HEK293 (cell line): ENCODE measurements at regions not wholly inside any gene's neighbourhood (a gene's known extent, or its start where the extent isn't known, plus 50 kb on each side); places are given as distances from the start of the nearest gene placed in this dataset.

Experiments
- CTCF ChIA-PET: fragments of 350-600 bp; formaldehyde crosslinking; extraction: SDS; loops from one replicate; lab custom pipeline; 2021; ENCODE audit warnings: antibody characterized with exemption; lab: Yijun Ruan, JAX
- POLR2A ChIA-PET: fragments of 300-600 bp; formaldehyde crosslinking; extraction: SDS; loops from one replicate; lab custom pipeline; 2020; ENCODE audit warnings: antibody characterized with exemption, inconsistent platforms; lab: Yijun Ruan, JAX
- H3K27ac ChIP-seq: fragments of 200-500 bp; sonication (Bioruptor generic); 2 replicates; pipeline ENCODE4 v1.5.1; 2014; ENCODE audit warnings: low read depth, low read length, control low read depth, inconsistent platforms; ENCODE audit errors: extremely low read depth
- H3K36me3 ChIP-seq, 2 experiments: fragments of 200-500 bp in 1 of 2; sonication (Bioruptor generic) in 1 of 2; 1 replicate in 1 of 2; 2 replicates in 1 of 2; pipeline ENCODE4 v1.5.1; 2014 to 2017; ENCODE audit warnings: inconsistent platforms in 2 of 2, low read length in 2 of 2; ENCODE audit not compliant: control insufficient read depth in 2 of 2, insufficient read depth in 1 of 2
- H3K4me1 ChIP-seq: fragments of 200-500 bp; sonication (Bioruptor generic); 2 replicates; pipeline ENCODE4 v1.5.1; 2014; ENCODE audit warnings: mild to moderate bottlenecking, low read length, inconsistent platforms; ENCODE audit not compliant: control insufficient read depth, insufficient read depth
- H3K4me3 ChIP-seq: 2 replicates; pipeline ENCODE4 v1.5.1; 2011; ENCODE audit warnings: low read depth, mild to moderate bottlenecking, control low read depth, low read length, moderate library complexity
- H3K9me3 ChIP-seq: fragments of 200-500 bp; sonication (Bioruptor generic); 2 replicates; pipeline ENCODE4 v1.5.1; 2014; ENCODE audit warnings: low read depth, low read length, inconsistent platforms; ENCODE audit not compliant: control insufficient read depth, insufficient read depth
- BCL11B ChIP-seq: fragments of 450-650 bp; formaldehyde crosslinking; IDR thresholded peaks from 2 replicates; pipeline ENCODE4 v1.5.1; 2016; ENCODE audit warnings: low read depth, missing biosample characterization, missing genetic modification characterization
- EGR2 ChIP-seq: fragments of 450-650 bp; formaldehyde crosslinking; IDR thresholded peaks from 2 replicates; pipeline ENCODE4 v1.5.1; 2016; ENCODE audit warnings: low read depth, missing biosample characterization, missing genetic modification characterization
- GLI2 ChIP-seq: fragments of 450-650 bp; formaldehyde crosslinking; IDR thresholded peaks from 2 replicates; pipeline ENCODE4; 2017; ENCODE audit warnings: missing biosample characterization, missing genetic modification characterization, low read depth, borderline replicate concordance
- GLIS2 ChIP-seq: fragments of 450-650 bp; formaldehyde crosslinking; IDR thresholded peaks from 2 replicates; pipeline ENCODE4 v1.5.1; 2016; ENCODE audit warnings: missing biosample characterization, missing genetic modification characterization
- INSM2 ChIP-seq: fragments of 450-650 bp; formaldehyde crosslinking; IDR thresholded peaks from 2 replicates; pipeline ENCODE4 v1.5.1; 2016; ENCODE audit warnings: missing biosample characterization, missing genetic modification characterization
- MYNN ChIP-seq: fragments of 450-650 bp; formaldehyde crosslinking; IDR thresholded peaks from 2 replicates; pipeline ENCODE4 v1.5.1; 2016; ENCODE audit warnings: missing biosample characterization, missing genetic modification characterization, borderline replicate concordance
- PRDM6 ChIP-seq: fragments of 450-650 bp; formaldehyde crosslinking; IDR thresholded peaks from 2 replicates; pipeline ENCODE4 v1.5.1; 2017; ENCODE audit warnings: missing biosample characterization, missing genetic modification characterization
- RBAK ChIP-seq: fragments of 450-650 bp; formaldehyde crosslinking; IDR thresholded peaks from 2 replicates; pipeline ENCODE4 v1.5.1; 2016; ENCODE audit warnings: missing biosample characterization, missing genetic modification characterization
- SP2 ChIP-seq: fragments of 450-650 bp; formaldehyde crosslinking; IDR thresholded peaks from 2 replicates; pipeline ENCODE4 v1.5.1; 2016; ENCODE audit warnings: missing biosample characterization, missing genetic modification characterization
- SP7 ChIP-seq: fragments of 450-650 bp; formaldehyde crosslinking; IDR thresholded peaks from 2 replicates; pipeline ENCODE4 v1.5.1; 2016; ENCODE audit warnings: missing biosample characterization, missing genetic modification characterization
- ZBTB8A ChIP-seq: fragments of 450-650 bp; formaldehyde crosslinking; IDR thresholded peaks from 2 replicates; pipeline ENCODE4 v1.5.1; 2016; ENCODE audit warnings: missing biosample characterization, missing genetic modification characterization
- ZFP3 ChIP-seq: fragments of 450-650 bp; formaldehyde crosslinking; IDR thresholded peaks from 2 replicates; pipeline ENCODE4 v1.5.1; 2016; ENCODE audit warnings: low read depth, missing biosample characterization, missing genetic modification characterization
- ZNF112 ChIP-seq: fragments of 450-650 bp; formaldehyde crosslinking; IDR thresholded peaks from 2 replicates; pipeline ENCODE4 v1.5.0; 2017; ENCODE audit warnings: missing biosample characterization, missing genetic modification characterization
- ZNF114 ChIP-seq: fragments of 450-650 bp; formaldehyde crosslinking; IDR thresholded peaks from 2 replicates; pipeline ENCODE4 v1.5.0; 2017; ENCODE audit warnings: missing biosample characterization, missing genetic modification characterization
- ZNF433 ChIP-seq: fragments of 450-650 bp; formaldehyde crosslinking; IDR thresholded peaks from 2 replicates; pipeline ENCODE4 v1.5.1; 2016; ENCODE audit warnings: missing biosample characterization, missing genetic modification characterization, low read depth
- ZNF623 ChIP-seq: fragments of 450-650 bp; formaldehyde crosslinking; IDR thresholded peaks from 2 replicates; pipeline ENCODE4 v1.5.1; 2016; ENCODE audit warnings: missing biosample characterization, missing genetic modification characterization
- ZNF629 ChIP-seq: fragments of 450-650 bp; formaldehyde crosslinking; IDR thresholded peaks from 2 replicates; pipeline ENCODE4 v1.5.1; 2017; ENCODE audit warnings: missing biosample characterization, missing genetic modification characterization
- ZNF654 ChIP-seq: fragments of 450-650 bp; formaldehyde crosslinking; IDR thresholded peaks from 2 replicates; pipeline ENCODE4 v1.5.1; 2016; ENCODE audit warnings: low read depth, missing biosample characterization, missing genetic modification characterization
- ZNF768 ChIP-seq: fragments of 450-650 bp; formaldehyde crosslinking; IDR thresholded peaks from 2 replicates; pipeline ENCODE4 v1.5.1; 2018; ENCODE audit warnings: missing biosample characterization, mild to moderate bottlenecking, missing genetic modification characterization
- ZNF777 ChIP-seq: fragments of 450-650 bp; formaldehyde crosslinking; IDR thresholded peaks from 2 replicates; pipeline ENCODE4 v1.5.1; 2017; ENCODE audit warnings: missing biosample characterization, missing genetic modification characterization, borderline replicate concordance
- ZNF843 ChIP-seq: fragments of 450-650 bp; formaldehyde crosslinking; IDR thresholded peaks from 2 replicates; pipeline ENCODE4 v1.5.1; 2016; ENCODE audit warnings: missing biosample characterization, missing genetic modification characterization
- TF ChIP-seq, protein P1 (sequence below): fragments of 450-650 bp; formaldehyde crosslinking; IDR thresholded peaks from 2 replicates; pipeline ENCODE4 v1.5.1; 2017; ENCODE audit warnings: missing biosample characterization, missing genetic modification characterization
- TF ChIP-seq, protein P2 (sequence below): fragments of 450-650 bp; formaldehyde crosslinking; IDR thresholded peaks from 2 replicates; pipeline ENCODE4 v1.5.1; 2016; ENCODE audit warnings: missing biosample characterization, missing genetic modification characterization

- H3K4me3 ChIP-seq, result no peak overlapping the region
- TF ChIP-seq GLI2 (tag by site-specific recombination) (no peak), MYNN (tag by site-specific recombination) (no peak), ZNF114 (tag by site-specific recombination) (no peak)
Observed at GRCh38 chr6:168208854-168209253, 110.7 kb downstream of the DACT2 start.

GRCh38 chr6:168208402-168208801 is 111.2 kb downstream of the DACT2 start:
- H3K36me3 ChIP-seq, result no peaks in the 10 kb centered on the region
- no peak overlapping the region for H3K27ac ChIP-seq
- H3K4me1 ChIP-seq, result no peaks in the 10 kb centered on the region
- ChIA-PET POLR2A (interaction anchor here (0.6 kb wide), 1 partner anchor 58 kb away, joined by 3 read pairs; no protein-coding TSS in a partner anchor), CTCF (no interaction called here)
- TF ChIP-seq PRDM6 (tag by site-specific recombination), result no peak
- TF ChIP-seq ZBTB8A (tag by site-specific recombination), result no peak
- no peak for TF ChIP-seq ZNF654 (tag by site-specific recombination)
- TF ChIP-seq INSM2 (tag by site-specific recombination), result no peak
- no peak for TF ChIP-seq ZNF623 (tag by site-specific recombination)
- no peak for TF ChIP-seq SP2 (tag by site-specific recombination)
- TF ChIP-seq, protein P1, sequence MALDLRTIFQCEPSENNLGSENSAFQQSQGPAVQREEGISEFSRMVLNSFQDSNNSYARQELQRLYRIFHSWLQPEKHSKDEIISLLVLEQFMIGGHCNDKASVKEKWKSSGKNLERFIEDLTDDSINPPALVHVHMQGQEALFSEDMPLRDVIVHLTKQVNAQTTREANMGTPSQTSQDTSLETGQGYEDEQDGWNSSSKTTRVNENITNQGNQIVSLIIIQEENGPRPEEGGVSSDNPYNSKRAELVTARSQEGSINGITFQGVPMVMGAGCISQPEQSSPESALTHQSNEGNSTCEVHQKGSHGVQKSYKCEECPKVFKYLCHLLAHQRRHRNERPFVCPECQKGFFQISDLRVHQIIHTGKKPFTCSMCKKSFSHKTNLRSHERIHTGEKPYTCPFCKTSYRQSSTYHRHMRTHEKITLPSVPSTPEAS (tag by site-specific recombination), result no peak
- TF ChIP-seq ZFP3 (tag by site-specific recombination), result no peak
- no peak overlapping the region for H3K4me3 ChIP-seq
- H3K9me3 ChIP-seq, result no peaks in the 10 kb centered on the region

More at GRCh38 chr6:168208854-168209253, 110.7 kb downstream of the DACT2 start:
- POLR2A ChIA-PET, result interaction anchor here (0.6 kb wide), 1 partner anchor 57 kb away, joined by 3 read pairs; no protein-coding TSS in a partner anchor
- Histone ChIP-seq H3K27ac (no peak overlapping the region), H3K4me1 (no peaks in the 10 kb centered on the region), H3K36me3 (no peaks in the 10 kb centered on the region), H3K9me3 (no peaks in the 10 kb centered on the region)
- CTCF ChIA-PET, result no interaction called here

- Histone ChIP-seq H3K36me3 (no peaks in the 10 kb centered on the region), H3K4me3 (no peak overlapping the region), H3K27ac (no peak overlapping the region), H3K4me1 (no peaks in the 10 kb centered on the region), H3K9me3 (no peaks in the 10 kb centered on the region)
- CTCF ChIA-PET, result interaction anchor here (0.5 to 0.6 kb wide), 3 partner anchors 314 to 430 kb away, joined by 3 to 5 read pairs (median 3); no protein-coding TSS in a partner anchor
- POLR2A ChIA-PET, result no interaction called here
- TF ChIP-seq SP7 (no peak), ZNF843 (tag by site-specific recombination) (no peak), RBAK (no peak), ZNF777 (tag by site-specific recombination) (no peak), GLIS2 (no peak), BCL11B (tag by site-specific recombination) (no peak), ZNF112 (tag by site-specific recombination) (no peak), ZNF433 (tag by site-specific recombination) (no peak), ZNF768 (tag by site-specific recombination) (no peak), ZNF629 (tag by site-specific recombination) (no peak), EGR2 (no peak)
- TF ChIP-seq, protein P2, sequence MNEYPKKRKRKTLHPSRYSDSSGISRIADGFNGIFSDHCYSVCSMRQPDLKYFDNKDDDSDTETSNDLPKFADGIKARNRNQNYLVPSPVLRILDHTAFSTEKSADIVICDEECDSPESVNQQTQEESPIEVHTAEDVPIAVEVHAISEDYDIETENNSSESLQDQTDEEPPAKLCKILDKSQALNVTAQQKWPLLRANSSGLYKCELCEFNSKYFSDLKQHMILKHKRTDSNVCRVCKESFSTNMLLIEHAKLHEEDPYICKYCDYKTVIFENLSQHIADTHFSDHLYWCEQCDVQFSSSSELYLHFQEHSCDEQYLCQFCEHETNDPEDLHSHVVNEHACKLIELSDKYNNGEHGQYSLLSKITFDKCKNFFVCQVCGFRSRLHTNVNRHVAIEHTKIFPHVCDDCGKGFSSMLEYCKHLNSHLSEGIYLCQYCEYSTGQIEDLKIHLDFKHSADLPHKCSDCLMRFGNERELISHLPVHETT, result no peak
Observed at GRCh38 chr6:168207421-168208175, 112.0 kb downstream of the DACT2 start.
